ENCODE measurements at regions not wholly inside any gene's neighbourhood (a gene's known extent, or its start where the extent isn't known, plus 50 kb on each side); places are given as distances from the start of the nearest gene placed in this dataset.

- TF ChIP-seq, protein P1, sequence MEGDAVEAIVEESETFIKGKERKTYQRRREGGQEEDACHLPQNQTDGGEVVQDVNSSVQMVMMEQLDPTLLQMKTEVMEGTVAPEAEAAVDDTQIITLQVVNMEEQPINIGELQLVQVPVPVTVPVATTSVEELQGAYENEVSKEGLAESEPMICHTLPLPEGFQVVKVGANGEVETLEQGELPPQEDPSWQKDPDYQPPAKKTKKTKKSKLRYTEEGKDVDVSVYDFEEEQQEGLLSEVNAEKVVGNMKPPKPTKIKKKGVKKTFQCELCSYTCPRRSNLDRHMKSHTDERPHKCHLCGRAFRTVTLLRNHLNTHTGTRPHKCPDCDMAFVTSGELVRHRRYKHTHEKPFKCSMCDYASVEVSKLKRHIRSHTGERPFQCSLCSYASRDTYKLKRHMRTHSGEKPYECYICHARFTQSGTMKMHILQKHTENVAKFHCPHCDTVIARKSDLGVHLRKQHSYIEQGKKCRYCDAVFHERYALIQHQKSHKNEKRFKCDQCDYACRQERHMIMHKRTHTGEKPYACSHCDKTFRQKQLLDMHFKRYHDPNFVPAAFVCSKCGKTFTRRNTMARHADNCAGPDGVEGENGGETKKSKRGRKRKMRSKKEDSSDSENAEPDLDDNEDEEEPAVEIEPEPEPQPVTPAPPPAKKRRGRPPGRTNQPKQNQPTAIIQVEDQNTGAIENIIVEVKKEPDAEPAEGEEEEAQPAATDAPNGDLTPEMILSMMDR (conservative IDR thresholded peaks at IDR 0.05) = no peak
- H3K27ac ChIP-seq = no peak overlapping the region
Measured at GRCh38 chr4:175997291-175997690, 68.3 kb upstream of the WDR17 start.

GRCh38 chr4:175998782-175999181 is 66.9 kb upstream of the WDR17 start:
- TF ChIP-seq, protein P1 (conservative IDR thresholded peaks at IDR 0.05) = no peak
- no peak overlapping the region for H3K27ac ChIP-seq

GRCh38 chr4:175999944-176000343 is 65.7 kb upstream of the WDR17 start:
- TF ChIP-seq, protein P1 (conservative IDR thresholded peaks at IDR 0.05) = no peak
- H3K27ac ChIP-seq = no peak overlapping the region

DNA sequence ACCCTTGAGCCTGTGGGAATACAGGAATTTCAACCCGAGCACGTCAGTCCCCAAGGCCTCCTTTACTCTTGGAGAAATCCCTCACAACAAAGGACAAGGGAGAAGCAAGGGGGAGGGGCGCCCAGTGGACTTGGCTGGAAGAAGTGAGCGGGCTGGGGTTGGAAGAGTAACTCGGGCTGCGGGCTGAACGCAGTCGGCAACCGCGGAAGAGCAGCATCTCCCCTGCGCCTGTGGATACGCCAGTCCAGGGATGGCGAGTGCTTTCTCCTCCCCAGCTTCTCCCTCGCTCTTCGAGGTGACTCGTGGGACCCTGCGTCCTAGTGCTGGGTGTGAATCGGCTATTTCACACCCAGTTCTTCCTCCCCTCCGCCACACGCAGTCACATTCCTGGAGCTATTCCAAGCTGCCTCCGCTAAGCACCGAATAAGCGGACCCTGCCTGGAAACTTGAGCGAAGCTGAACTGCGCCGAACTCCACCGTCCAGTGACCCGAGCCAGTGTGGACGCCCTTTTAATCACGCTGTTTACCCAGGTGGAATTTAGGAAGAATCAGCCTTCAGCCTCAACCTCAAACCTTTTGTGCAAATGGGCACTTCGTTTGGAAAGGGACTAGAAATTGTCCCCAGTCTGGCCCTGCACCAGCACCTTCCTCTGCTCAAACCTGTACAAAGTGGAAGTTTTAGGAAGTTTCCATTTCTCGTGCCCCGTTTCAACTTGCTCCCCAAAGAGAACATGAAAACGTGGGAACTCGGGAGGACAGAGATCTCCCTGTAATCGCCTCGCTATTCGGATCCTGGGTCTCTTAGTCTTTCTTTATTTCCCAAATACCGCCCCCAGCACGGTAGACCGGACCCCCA is 64.3 kb upstream of the WDR17 start:
- TF ChIP-seq, protein P1 (conservative IDR thresholded peaks at IDR 0.05) = no peak
- H3K27ac ChIP-seq = no peak overlapping the region

DNA sequence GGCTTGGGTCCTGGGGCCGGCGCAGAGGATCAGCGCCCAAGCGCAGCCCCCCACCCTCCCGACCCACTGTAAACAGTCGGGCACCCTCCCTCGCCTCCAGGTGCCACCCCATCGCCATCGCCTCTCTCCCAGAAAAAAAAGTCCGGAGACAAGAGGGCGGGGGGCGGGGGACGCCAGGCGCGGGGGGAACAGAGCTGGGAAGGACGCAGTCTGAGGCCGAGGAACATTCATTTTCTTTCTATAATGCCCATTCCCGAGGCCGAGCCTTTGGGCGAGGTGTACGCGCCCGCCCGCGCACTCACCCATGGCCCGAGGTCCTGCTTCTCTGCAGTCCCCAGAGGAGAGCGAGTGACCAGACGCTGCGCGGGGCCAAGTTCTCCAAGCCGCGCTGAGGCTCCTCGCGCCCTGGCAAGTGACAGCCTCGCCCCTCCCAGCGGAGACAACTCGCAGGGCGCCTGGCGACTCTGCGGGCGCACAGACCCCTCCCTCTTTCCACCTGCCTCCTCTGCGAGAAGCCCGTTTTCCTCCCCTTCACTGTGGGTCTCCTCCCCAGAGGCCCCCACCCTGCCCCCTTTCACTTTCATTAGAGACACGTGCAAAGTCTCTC is 63.5 kb upstream of the WDR17 start:
- TF ChIP-seq, protein P1 (conservative IDR thresholded peaks at IDR 0.05) = no peak
- H3K27ac ChIP-seq = no peak overlapping the region

DNA sequence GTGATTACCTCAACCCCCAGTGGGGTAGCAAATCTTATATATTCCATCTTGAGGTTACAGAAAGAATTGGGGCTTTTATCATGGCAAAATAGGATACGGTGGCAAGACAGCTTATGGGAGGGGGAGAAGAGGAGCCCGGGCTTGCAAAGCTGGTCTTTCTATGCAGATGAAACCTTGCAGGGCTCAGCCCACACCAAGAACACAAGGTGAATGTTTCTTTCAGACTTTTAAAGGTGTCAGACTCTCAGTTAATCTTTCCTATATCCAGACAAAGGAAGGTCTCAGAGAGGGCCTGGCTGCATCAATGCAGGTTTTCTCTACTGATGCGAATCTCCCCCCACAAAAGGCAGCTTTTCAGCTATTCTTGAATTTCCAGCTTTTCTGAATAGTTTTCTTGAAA is 59.9 kb upstream of the WDR17 start:
- TF ChIP-seq, protein P1 (conservative IDR thresholded peaks at IDR 0.05) = no peak
- H3K27ac ChIP-seq = no peak overlapping the region

- H3K27ac ChIP-seq = no peak overlapping the region
Measured at GRCh38 chr4:176009254-176009653, 56.4 kb upstream of the WDR17 start.

More at GRCh38 chr4:176009254-176009653, 56.4 kb upstream of the WDR17 start:
- TF ChIP-seq, protein P1 (conservative IDR thresholded peaks at IDR 0.05) = no peak
